ENCODE measurements at regions not wholly inside any gene's neighbourhood (a gene's known extent, or its start where the extent isn't known, plus 50 kb on each side); places are given as distances from the start of the nearest gene placed in this dataset.

DNA sequence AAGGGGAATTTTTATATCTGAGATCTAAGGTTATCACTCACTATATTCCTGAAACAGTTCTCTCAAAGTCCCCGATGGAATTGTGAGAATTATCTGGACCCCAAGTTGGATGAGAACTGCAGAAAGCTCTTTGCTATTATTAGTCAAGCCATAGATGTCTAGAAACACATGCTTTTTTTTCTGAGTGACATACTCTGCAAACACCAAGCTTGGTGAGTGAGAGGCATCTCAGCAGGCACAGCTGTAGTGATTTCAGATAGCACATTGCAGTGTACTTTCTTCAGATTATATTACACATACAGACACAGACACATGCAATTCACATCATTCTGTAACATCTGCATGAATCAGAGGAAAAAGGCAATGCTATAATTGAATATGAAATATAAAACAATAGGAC, 111.1 kb upstream of the UFL1 start:
- no peak for TF ChIP-seq EZH2 (IDR thresholded peaks at IDR 0.05; ENCODE audit: insufficient read depth, poor library complexity, severe bottlenecking)
- no peak for TF ChIP-seq EZH2phosphoT487 (IDR thresholded peaks at IDR 0.05; ENCODE audit: insufficient read depth, low read depth)

Measured in GM23248 (cell line).